GM23338 (cell line): ENCODE measurements at regions not wholly inside any gene's neighbourhood (a gene's known extent, or its start where the extent isn't known, plus 50 kb on each side); places are given as distances from the start of the nearest gene placed in this dataset.
"Not testable (repeated sequence)": the region's sequence is repeated elsewhere in the genome, so short reads cannot be mapped to it uniquely, and the experiment has no call there.

Experiments used
- CREB1 ChIP-seq: fragments of 250-450 bp; sonication (Bioruptor Pico); IDR thresholded peaks from 2 replicates; pipeline ENCODE4 v1.5.0; 2020; ENCODE audit warnings: low read depth, mild to moderate bottlenecking, moderate library complexity
- CTCF ChIP-seq, 2 experiments: fragments of 200-600 bp in 1 of 2; sonication (generic) in 1 of 2; conservative IDR thresholded peaks; 2 replicates each; pipeline versions ENCODE4 v1.5.1 to v1.6.1; 2016 to 2017; ENCODE audit warnings: antibody characterized with exemption in 2 of 2, low read depth in 2 of 2, mild to moderate bottlenecking in 2 of 2, moderate library complexity in 1 of 2
- EZH2 ChIP-seq: fragments of 200-600 bp; sonication (generic); IDR thresholded peaks from one replicate; pipeline ENCODE4 v1.8.0; 2017; ENCODE audit warnings: antibody characterized with exemption, mild to moderate bottlenecking, low read depth; ENCODE audit not compliant: unreplicated experiment
- EZH2phosphoT487 ChIP-seq: fragments of 200-600 bp; sonication (generic); IDR thresholded peaks from one replicate; pipeline ENCODE4 v1.8.1; 2018; ENCODE audit warnings: antibody characterized with exemption; ENCODE audit not compliant: unreplicated experiment
- JUNB ChIP-seq: IDR thresholded peaks from one replicate; pipeline ENCODE4 v1.6.1; 2016; ENCODE audit warnings: antibody characterized with exemption; ENCODE audit not compliant: unreplicated experiment
- ZNF331 ChIP-seq: fragments of 250-450 bp; sonication (Bioruptor Pico); IDR thresholded peaks from 2 replicates; pipeline ENCODE4 v1.5.0; 2020; ENCODE audit warnings: low read depth, mild to moderate bottlenecking, moderate library complexity

GRCh38 chr3:3962867-3963266 is 163.6 kb downstream of the LRRN1 start:
- not testable (repeated sequence) for TF ChIP-seq CTCF (conservative IDR thresholded peaks at IDR 0.05; ENCODE audit: low read depth in 2 of 2); EZH2; EZH2phosphoT487; CREB1; ZNF331 (CRISPR knock-in tag); JUNB
